ENCODE measurements at regions not wholly inside any gene's neighbourhood (a gene's known extent, or its start where the extent isn't known, plus 50 kb on each side); places are given as distances from the start of the nearest gene placed in this dataset.
"Not testable (repeated sequence)": the region's sequence is repeated elsewhere in the genome, so short reads cannot be mapped to it uniquely, and the experiment has no call there.

- no peak overlapping the region for H3K4me3 ChIP-seq (ENCODE audit: low read length)
- DNase-seq (ENCODE audit: low read depth, low spot score) = no peak
Observed at GRCh38 chr2:183825710-183826109, 701.5 kb downstream of the NUP35 start.

GRCh38 chr2:183829931-183830330, 705.7 kb downstream of the NUP35 start:
- DNase-seq (ENCODE audit: low read depth, low spot score) = no peak
- H3K4me3 ChIP-seq (ENCODE audit: low read length) = no peak overlapping the region

GRCh38 chr2:183837157-183837556, 712.9 kb downstream of the NUP35 start:
- H3K4me3 ChIP-seq (ENCODE audit: low read length) = no peak overlapping the region
- DNase-seq (ENCODE audit: low read depth, low spot score) = no peak

DNA sequence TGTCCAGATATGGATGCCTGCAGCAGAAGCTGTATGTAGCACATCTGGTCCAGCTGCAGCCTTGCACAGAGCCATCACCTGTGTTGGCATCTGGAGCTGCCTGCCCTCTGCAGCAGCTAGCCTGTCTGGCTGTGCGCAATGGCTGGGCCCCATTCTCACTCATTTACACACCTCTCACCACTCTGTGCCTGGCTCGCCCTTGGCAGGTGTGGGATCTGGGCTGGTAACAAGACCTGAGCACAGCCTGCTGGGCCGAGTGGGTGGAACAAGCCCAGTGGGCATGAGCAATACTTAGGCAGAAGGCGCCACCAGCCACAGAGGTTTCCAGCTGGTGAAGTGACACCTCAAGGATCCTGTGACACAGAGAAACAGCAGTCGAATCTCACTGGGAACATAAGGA, 714.1 kb downstream of the NUP35 start:
- DNase-seq (ENCODE audit: low read depth, low spot score) = no peak
- no peak overlapping the region for H3K4me3 ChIP-seq (ENCODE audit: low read length)

- no peak overlapping the region for H3K4me3 ChIP-seq (ENCODE audit: low read length)
- no peak for DNase-seq (ENCODE audit: low read depth, low spot score)
Observed at GRCh38 chr2:183840061-183840584, 715.9 kb downstream of the NUP35 start.

GRCh38 chr2:183849826-183850225, 725.6 kb downstream of the NUP35 start:
- DNase-seq (ENCODE audit: low read depth, low spot score); H3K4me3 ChIP-seq (ENCODE audit: low read length): not testable (repeated sequence)

DNA sequence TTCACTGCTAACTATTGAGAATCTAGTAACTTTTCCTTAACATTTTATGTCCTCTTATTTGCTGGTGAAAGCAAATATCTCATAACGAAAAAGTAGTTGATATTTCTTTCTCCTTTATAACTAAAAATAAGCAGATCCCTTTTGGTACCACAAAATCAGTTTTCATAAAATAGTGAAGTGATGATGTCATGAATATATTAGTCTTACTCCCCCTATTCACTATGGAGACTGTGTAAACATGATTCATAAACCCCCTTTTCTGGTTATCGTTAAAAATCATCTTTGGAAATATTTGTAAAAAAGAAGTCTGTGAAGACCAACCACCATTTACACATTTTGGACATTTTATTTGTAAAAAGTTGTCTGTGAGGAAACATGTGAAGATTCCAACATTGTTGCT, 734.9 kb downstream of the NUP35 start:
- H3K4me3 ChIP-seq (ENCODE audit: low read length) = no peak overlapping the region
- DNase-seq (ENCODE audit: low read depth, low spot score) = no peak

DNA sequence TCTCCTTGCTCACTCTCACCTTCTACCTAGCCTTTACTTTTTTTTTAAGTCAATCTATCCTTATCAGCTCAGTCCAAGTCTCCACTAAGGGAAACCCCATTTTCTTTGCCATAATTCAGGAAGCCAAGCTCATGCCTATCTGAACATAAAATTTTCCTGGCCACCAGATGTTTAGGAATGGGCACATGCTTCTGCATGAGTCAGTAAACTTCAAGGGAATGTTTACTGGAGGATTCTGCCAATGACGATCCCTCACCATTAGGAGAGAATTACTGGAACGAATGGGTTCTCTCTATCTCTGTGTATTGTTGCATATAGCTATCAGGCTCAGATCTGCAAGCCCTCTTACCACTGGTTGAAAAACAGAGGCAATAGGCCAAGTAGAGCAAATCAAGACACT, 731.7 kb upstream of the ZNF804A start:
- no peak overlapping the region for H3K4me3 ChIP-seq (ENCODE audit: low read length)
- no peak for DNase-seq (ENCODE audit: low read depth, low spot score)

GRCh38 chr2:183867206-183867605, 731.1 kb upstream of the ZNF804A start:
- H3K4me3 ChIP-seq (ENCODE audit: low read length) = no peak overlapping the region
- DNase-seq (ENCODE audit: low read depth, low spot score) = no peak

GRCh38 chr2:183868153-183868552, 730.2 kb upstream of the ZNF804A start:
- no peak overlapping the region for H3K4me3 ChIP-seq (ENCODE audit: low read length)
- no peak for DNase-seq (ENCODE audit: low read depth, low spot score)

DNA sequence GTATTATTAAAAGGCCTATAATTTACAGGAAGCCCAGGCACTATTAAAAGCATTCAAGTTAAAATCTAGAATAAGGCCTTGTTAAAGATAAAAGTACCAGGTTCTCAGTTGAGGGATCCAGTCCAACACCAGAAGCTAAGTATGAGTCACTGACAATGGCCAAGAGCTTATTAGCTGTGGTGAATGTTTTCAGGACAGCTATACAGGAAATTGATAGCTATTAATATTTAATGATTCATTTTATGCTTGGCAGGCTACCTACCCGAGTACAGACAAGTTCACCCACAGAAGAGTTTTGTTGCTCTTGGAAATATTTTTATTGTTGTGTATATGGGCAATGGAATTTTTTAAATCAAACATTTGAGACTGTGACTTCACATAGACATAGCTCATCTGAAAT, 729.6 kb upstream of the ZNF804A start:
- DNase-seq (ENCODE audit: low read depth, low spot score) = no peak
- H3K4me3 ChIP-seq (ENCODE audit: low read length) = no peak overlapping the region

GRCh38 chr2:183872131-183872530, 726.2 kb upstream of the ZNF804A start:
- no peak for DNase-seq (ENCODE audit: low read depth, low spot score)
- H3K4me3 ChIP-seq (ENCODE audit: low read length) = no peak overlapping the region

- H3K4me3 ChIP-seq (ENCODE audit: low read length) = no peak overlapping the region
- no peak for DNase-seq (ENCODE audit: low read depth, low spot score)
Observed at GRCh38 chr2:183881978-183882377, 716.4 kb upstream of the ZNF804A start.

DNA sequence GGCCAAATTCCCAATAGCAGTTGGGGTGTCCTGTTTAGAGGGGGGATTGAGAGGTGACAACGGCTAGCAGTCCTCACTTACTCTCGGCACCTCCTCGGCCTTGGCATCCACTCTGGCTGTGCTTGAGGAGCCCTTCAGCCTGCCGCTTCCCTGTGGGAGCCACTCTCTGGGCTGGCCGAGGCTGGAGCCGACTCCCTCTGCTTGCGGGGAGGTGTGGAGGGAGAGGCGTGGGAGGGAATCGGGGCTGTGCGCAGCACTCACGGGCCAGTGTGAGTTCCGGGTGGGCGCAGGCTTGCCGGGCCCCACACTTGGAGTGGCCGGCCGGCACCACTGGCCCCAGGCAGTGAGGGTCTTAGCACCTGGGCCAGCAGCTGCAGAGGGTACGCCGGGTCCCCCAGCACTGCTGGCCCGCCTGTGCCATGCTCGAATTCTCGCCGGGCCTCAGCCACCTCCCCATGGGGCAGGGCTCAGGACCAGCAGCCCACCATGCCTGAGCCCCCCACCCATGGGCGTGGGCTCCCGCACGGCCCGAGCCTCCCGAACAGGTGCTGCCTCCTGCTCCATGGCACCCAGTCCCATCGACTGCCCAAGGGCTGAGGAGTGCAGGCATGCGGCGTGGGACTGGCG, 705.9 kb upstream of the ZNF804A start:
- DNase-seq (ENCODE audit: low read depth, low spot score) = no peak
- H3K4me3 ChIP-seq (ENCODE audit: low read length) = no peak overlapping the region

DNA sequence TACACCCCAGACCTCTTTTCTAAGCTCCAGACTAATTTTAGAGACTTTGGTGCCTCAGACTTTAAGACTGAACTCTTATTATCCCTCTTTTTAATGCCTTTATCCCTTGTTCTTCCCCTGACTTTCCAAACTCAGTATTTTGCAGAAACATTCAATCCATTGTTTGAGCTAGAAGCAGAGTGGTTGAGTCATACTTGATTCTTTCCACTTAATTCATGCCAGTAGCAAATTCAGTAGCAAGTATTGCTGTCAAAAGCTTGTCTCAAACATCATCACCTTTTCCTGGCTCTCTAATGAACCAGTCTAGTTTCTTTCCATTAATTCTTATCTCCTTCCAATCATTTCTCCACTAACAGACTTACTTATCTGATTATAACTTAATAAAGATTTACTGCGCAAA, 699.7 kb upstream of the ZNF804A start:
- H3K4me3 ChIP-seq (ENCODE audit: low read length) = no peak overlapping the region
- no peak for DNase-seq (ENCODE audit: low read depth, low spot score)

- DNase-seq (ENCODE audit: low read depth, low spot score) = no peak
Observed at GRCh38 chr2:183901931-183902330, 696.4 kb upstream of the ZNF804A start.

GRCh38 chr2:183903026-183903425, 695.3 kb upstream of the ZNF804A start:
- DNase-seq (ENCODE audit: low read depth, low spot score) = no peak
- H3K4me3 ChIP-seq (ENCODE audit: low read length) = no peak overlapping the region

More at GRCh38 chr2:183901931-183902330, 696.4 kb upstream of the ZNF804A start:
- H3K4me3 ChIP-seq (ENCODE audit: low read length) = no peak overlapping the region

- DNase-seq (ENCODE audit: low read depth, low spot score) = not testable (repeated sequence)
Observed at GRCh38 chr2:183916041-183916440, 682.3 kb upstream of the ZNF804A start.

GRCh38 chr2:183919167-183919566, 679.2 kb upstream of the ZNF804A start:
- DNase-seq (ENCODE audit: low read depth, low spot score) = no peak

More at GRCh38 chr2:183916041-183916440, 682.3 kb upstream of the ZNF804A start:
- H3K4me3 ChIP-seq (ENCODE audit: low read length) = not testable (repeated sequence)

DNA sequence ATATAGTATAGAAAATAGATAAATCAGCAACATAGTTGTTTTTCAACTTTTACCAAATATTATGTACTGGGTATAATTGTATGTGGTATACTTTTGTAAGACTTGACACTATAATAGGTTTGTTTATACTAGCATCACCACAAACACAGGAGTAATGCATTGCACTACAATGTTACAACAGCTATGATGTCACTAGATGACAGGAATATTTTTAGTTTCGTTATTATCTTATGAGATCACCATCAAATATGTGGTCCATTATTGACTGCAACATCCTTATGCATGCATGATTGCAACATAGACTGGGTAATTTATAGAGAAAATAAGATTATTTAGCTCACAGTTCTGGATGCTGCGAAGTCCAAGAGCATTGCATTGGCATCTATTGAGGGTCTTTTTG, 678.4 kb upstream of the ZNF804A start:
- no peak for DNase-seq (ENCODE audit: low read depth, low spot score)

More at GRCh38 chr2:183919167-183919566, 679.2 kb upstream of the ZNF804A start:
- no peak overlapping the region for H3K4me3 ChIP-seq (ENCODE audit: low read length)

DNA sequence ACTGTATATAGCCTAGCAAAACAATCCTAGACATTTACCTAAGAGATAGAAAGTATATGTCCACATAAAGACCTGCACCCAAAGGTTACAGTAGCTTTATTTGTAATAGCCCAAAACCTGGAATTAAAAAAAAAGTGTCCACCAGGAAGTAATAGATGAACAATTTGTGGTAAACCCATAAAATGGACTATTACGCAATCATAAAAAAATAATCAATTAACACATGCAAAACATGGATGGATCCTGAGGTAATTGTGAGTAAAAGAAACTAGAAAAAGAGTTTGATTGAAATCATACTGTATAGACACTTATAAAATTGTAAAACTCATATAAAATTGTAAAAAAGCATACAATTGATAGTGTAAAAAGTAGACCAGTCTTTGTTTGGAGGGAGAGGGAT, 673.0 kb upstream of the ZNF804A start:
- H3K4me3 ChIP-seq (ENCODE audit: low read length) = no peak overlapping the region
- DNase-seq (ENCODE audit: low read depth, low spot score) = no peak

More for the DNA sequence above, 678.4 kb upstream of the ZNF804A start:
- H3K4me3 ChIP-seq (ENCODE audit: low read length) = no peak overlapping the region
